Neuronal stem cell (in vitro differentiated cells): ENCODE measurements at regions not wholly inside any gene's neighbourhood (a gene's known extent, or its start where the extent isn't known, plus 50 kb on each side); places are given as distances from the start of the nearest gene placed in this dataset.
"Not testable (repeated sequence)": the region's sequence is repeated elsewhere in the genome, so short reads cannot be mapped to it uniquely, and the experiment has no call there.

Source experiments
- DNase-seq: peaks from one replicate; pipeline ENCODE4 v3.0.0-alpha.2; 2013; ENCODE audit warnings: low spot score
- H2AFZ ChIP-seq: one replicate; pipeline ENCODE4 v1.6.1; 2013; ENCODE audit warnings: mild to moderate bottlenecking, low read length, inconsistent platforms
- H2AK5ac ChIP-seq: 2 replicates; pipeline ENCODE4 v1.6.1; 2013; ENCODE audit warnings: low read depth, mild to moderate bottlenecking, inconsistent platforms, low read length, moderate library complexity, mixed read lengths
- H2BK120ac ChIP-seq: 2 replicates; pipeline ENCODE4 v1.6.1; 2013; ENCODE audit warnings: low read depth, mild to moderate bottlenecking, inconsistent platforms, low read length, moderate library complexity, mixed read lengths
- H2BK12ac ChIP-seq: one replicate; pipeline ENCODE4 v1.6.1; 2013; ENCODE audit warnings: low read length, inconsistent platforms
- H2BK15ac ChIP-seq: 2 replicates; pipeline ENCODE4 v1.6.1; 2013; ENCODE audit warnings: mild to moderate bottlenecking, low read length, inconsistent platforms, mixed read lengths
- H2BK5ac ChIP-seq: one replicate; pipeline ENCODE4 v1.6.1; 2013; ENCODE audit warnings: inconsistent platforms, mild to moderate bottlenecking, low read length, moderate library complexity
- H3K14ac ChIP-seq: one replicate; pipeline ENCODE4 v1.6.1; 2013; ENCODE audit warnings: low read length, inconsistent platforms
- H3K18ac ChIP-seq: 2 replicates; pipeline ENCODE4 v1.6.1; 2013; ENCODE audit warnings: low read length, inconsistent platforms
- H3K23ac ChIP-seq: 2 replicates; pipeline ENCODE4 v1.6.1; 2013; ENCODE audit warnings: low read depth, mild to moderate bottlenecking, mixed read lengths, low read length, inconsistent platforms; ENCODE audit not compliant: poor library complexity
- H3K27ac ChIP-seq: replicated peaks from 3 replicates; pipeline ENCODE4 v1.5.1; 2013; ENCODE audit warnings: low read length, inconsistent platforms
- H3K27me3 ChIP-seq, 3 experiments: 2 replicates each; pipeline ENCODE4 v1.6.1; 2013; ENCODE audit warnings: low read length in 3 of 3, mild to moderate bottlenecking in 2 of 3, inconsistent platforms in 1 of 3, low read depth in 1 of 3, mixed read lengths in 1 of 3, moderate library complexity in 1 of 3; ENCODE audit not compliant: control insufficient read depth in 3 of 3, insufficient read depth in 3 of 3
- H3K36me3 ChIP-seq, 2 donors: replicated peaks in 1 of 2; 2 replicates each; pipeline ENCODE4 v1.6.1; 2013; ENCODE audit warnings: low read length in 2 of 2; ENCODE audit not compliant: control insufficient read depth in 2 of 2, insufficient read depth in 2 of 2
- H3K4ac ChIP-seq: 2 replicates; pipeline ENCODE4 v1.6.1; 2013; ENCODE audit warnings: inconsistent platforms, mild to moderate bottlenecking, low read length, moderate library complexity
- H3K4me1 ChIP-seq, 2 donors: 1 replicate in 1 of 2; 2 replicates in 1 of 2; pipeline ENCODE4 v1.6.1; 2013; ENCODE audit warnings: low read length in 2 of 2, low read depth in 1 of 2; ENCODE audit not compliant: control insufficient read depth in 2 of 2, insufficient read depth in 1 of 2
- H3K4me2 ChIP-seq: one replicate; pipeline ENCODE4 v1.6.1; 2013; ENCODE audit warnings: mild to moderate bottlenecking, low read length, inconsistent platforms; ENCODE audit not compliant: insufficient read depth, poor library complexity, severe bottlenecking
- H3K4me3 ChIP-seq, 2 donors: 2 replicates each; pipeline ENCODE4 v1.5.1; 2013; ENCODE audit warnings: low read length in 2 of 2, mild to moderate bottlenecking in 2 of 2, inconsistent platforms in 1 of 2, moderate library complexity in 1 of 2
- H3K79me1 ChIP-seq: one replicate; pipeline ENCODE4 v1.6.1; 2013; ENCODE audit warnings: low read depth, mild to moderate bottlenecking, inconsistent platforms, low read length, moderate library complexity
- H3K9ac ChIP-seq: one replicate; pipeline ENCODE4 v1.6.1; 2013; ENCODE audit warnings: mild to moderate bottlenecking, low read depth, low read length, inconsistent platforms; ENCODE audit not compliant: poor library complexity
- H3K9me3 ChIP-seq, 2 donors: replicated peaks in 1 of 2; 2 replicates each; pipeline versions ENCODE3 to v1.6.1; 2013; ENCODE audit warnings: low read length in 2 of 2, mild to moderate bottlenecking in 2 of 2, inconsistent platforms in 1 of 2, low read depth in 1 of 2, mixed read lengths in 1 of 2, moderate library complexity in 1 of 2; ENCODE audit not compliant: control insufficient read depth in 2 of 2, insufficient read depth in 1 of 2
- H4K8ac ChIP-seq: one replicate; pipeline ENCODE4 v1.6.1; 2013; ENCODE audit warnings: low read depth, mild to moderate bottlenecking, inconsistent platforms, low read length, moderate library complexity
- H4K91ac ChIP-seq: one replicate; pipeline ENCODE4 v1.6.1; 2013; ENCODE audit warnings: low read length, low read depth, mild to moderate bottlenecking, inconsistent platforms; ENCODE audit not compliant: poor library complexity
- WGBS, 2 donors: extraction: QIAGEN DNeasy Blood & Tissue Kit; methylation state at CpG; one replicate each; pipeline ENCODE4 v1.1.7; 2013; ENCODE audit warnings: missing lambda C conversion rate in 2 of 2, mixed read lengths in 1 of 2; ENCODE audit not compliant: insufficient read length in 2 of 2, insufficient replicate concordance in 1 of 2; ENCODE audit errors: extremely low coverage in 2 of 2; 5-methylcytosine and 5-hydroxymethylcytosine counted together

GRCh38 chr2:236836028-236836427 is 249.7 kb upstream of the COPS8 start:
- not testable (repeated sequence) for H2BK15ac ChIP-seq, H3K4me3 ChIP-seq, H3K79me1 ChIP-seq, H2AFZ ChIP-seq, H2AK5ac ChIP-seq, H2BK12ac ChIP-seq, H2BK5ac ChIP-seq, H3K4me2 ChIP-seq, H2BK120ac ChIP-seq, H3K27me3 ChIP-seq, H3K9ac ChIP-seq, H3K18ac ChIP-seq, H3K4me1 ChIP-seq, H3K27ac ChIP-seq, H3K4ac ChIP-seq, H4K91ac ChIP-seq, H4K8ac ChIP-seq, DNase-seq, H3K23ac ChIP-seq, H3K36me3 ChIP-seq, H3K14ac ChIP-seq
- H3K9me3 ChIP-seq = peaks cover 0 to 17% of the 10 kb centered on the region in 2 donors
- no CpG with 5 or more reads among the region's 2 CpGs for WGBS, 2 donors

GRCh38 chr2:236840215-236840614 is 245.5 kb upstream of the COPS8 start:
- no peak overlapping the region for H2BK12ac ChIP-seq
- no peak overlapping the region for H4K91ac ChIP-seq
- H3K23ac ChIP-seq = no peak overlapping the region
- no peak for DNase-seq
- H3K9me3 ChIP-seq = peaks cover 9 to 29% of the 10 kb centered on the region in 2 donors
- no peak overlapping the region for H3K18ac ChIP-seq
- no peak overlapping the region for H3K4me2 ChIP-seq
- no peaks in the 10 kb centered on the region for H3K36me3 ChIP-seq
- no peak overlapping the region for H3K27ac ChIP-seq
- no peak overlapping the region for H2BK15ac ChIP-seq
- no peak overlapping the region for H3K9ac ChIP-seq
- no peak overlapping the region for H2AK5ac ChIP-seq
- no peaks in the 10 kb centered on the region for H3K27me3 ChIP-seq
- H3K4me3 ChIP-seq = no peak overlapping the region
- no peak overlapping the region for H2BK5ac ChIP-seq
- WGBS, 2 donors = no CpG with 5 or more reads among the region's 3 CpGs
- peaks cover 3 to 9% of the 10 kb centered on the region in 2 donors for H3K4me1 ChIP-seq
- no peaks in the 10 kb centered on the region for H3K79me1 ChIP-seq
- H2BK120ac ChIP-seq = no peak overlapping the region
- H2AFZ ChIP-seq = no peak overlapping the region
- no peak overlapping the region for H3K4ac ChIP-seq
- H3K14ac ChIP-seq = no peak overlapping the region
- H4K8ac ChIP-seq = no peak overlapping the region

GRCh38 chr2:236840857-236841256 is 244.8 kb upstream of the COPS8 start:
- Histone ChIP-seq H3K27me3 (no peaks in the 10 kb centered on the region), H3K9me3 (peaks cover 12 to 30% of the 10 kb centered on the region in 2 donors), H2BK15ac (no peak overlapping the region), H3K18ac (no peak overlapping the region), H2AK5ac (no peak overlapping the region), H4K8ac (no peak overlapping the region), H3K23ac (no peak overlapping the region), H3K4me1 (peaks cover 3 to 9% of the 10 kb centered on the region in 2 donors), H3K4ac (no peak overlapping the region), H2AFZ (no peak overlapping the region), H2BK120ac (no peak overlapping the region), H3K36me3 (no peaks in the 10 kb centered on the region), H2BK12ac (no peak overlapping the region), H3K4me2 (no peak overlapping the region), H2BK5ac (no peak overlapping the region), H3K27ac (no peak overlapping the region), H3K9ac (no peak overlapping the region), H4K91ac (no peak overlapping the region), H3K4me3 (no peak overlapping the region), H3K14ac (no peak overlapping the region), H3K79me1 (no peaks in the 10 kb centered on the region)
- no peak for DNase-seq
- no CpG with 5 or more reads among the region's 7 CpGs for WGBS, 2 donors

- H2BK12ac ChIP-seq = no peak overlapping the region
- no peaks in the 10 kb centered on the region for H3K36me3 ChIP-seq
- no peak overlapping the region for H2BK120ac ChIP-seq
- H3K4me1 ChIP-seq = peaks cover 3 to 9% of the 10 kb centered on the region in 2 donors
- no peak overlapping the region for H3K23ac ChIP-seq
- no peak overlapping the region for H3K4ac ChIP-seq
- H3K4me3 ChIP-seq = no peak overlapping the region
- no peaks in the 10 kb centered on the region for H3K79me1 ChIP-seq
- no peaks in the 10 kb centered on the region for H3K27me3 ChIP-seq
- H4K91ac ChIP-seq = no peak overlapping the region
- no CpG with 5 or more reads among the region's 7 CpGs for WGBS, 2 donors
- no peak for DNase-seq
- peaks cover 14 to 30% of the 10 kb centered on the region in 2 donors for H3K9me3 ChIP-seq
- no peak overlapping the region for H3K4me2 ChIP-seq
- peak overlapping the region; percentile 4 for H3K18ac ChIP-seq
- H2BK5ac ChIP-seq = no peak overlapping the region
- no peak overlapping the region for H2BK15ac ChIP-seq
- peak overlapping the region; percentile 30 for H2AK5ac ChIP-seq
- no peak overlapping the region for H4K8ac ChIP-seq
- no peak overlapping the region for H3K14ac ChIP-seq
- no peak overlapping the region for H2AFZ ChIP-seq
- H3K9ac ChIP-seq = no peak overlapping the region
- no peak overlapping the region for H3K27ac ChIP-seq
Observed at GRCh38 chr2:236841389-236841788, 244.3 kb upstream of the COPS8 start.
